ENCODE measurements at regions not wholly inside any gene's neighbourhood (a gene's known extent, or its start where the extent isn't known, plus 50 kb on each side); places are given as distances from the start of the nearest gene placed in this dataset.

- DNase-seq (ENCODE audit: extremely low read depth in 1 of 11, low read depth in 9 of 11, low spot score in 4 of 11), result no peak
Observed at GRCh38 chr13:73715911-73716510, 418.2 kb downstream of the KLF12 start.

- DNase-seq (ENCODE audit: extremely low read depth in 1 of 11, low read depth in 9 of 11, low spot score in 4 of 11), result no peak
Observed at GRCh38 chr13:73715114-73715910, 418.9 kb downstream of the KLF12 start.

- no peak for DNase-seq (ENCODE audit: extremely low read depth in 1 of 11, low read depth in 9 of 11, low spot score in 4 of 11)
Observed at GRCh38 chr13:73714522-73714921, 419.7 kb downstream of the KLF12 start.

GRCh38 chr13:73708393-73708985 is 425.7 kb downstream of the KLF12 start:
- peak; percentile 45 to 77 (median 58) for DNase-seq (ENCODE audit: extremely low read depth in 1 of 11, low read depth in 9 of 11, low spot score in 4 of 11)

GRCh38 chr13:73704587-73704986 is 429.6 kb downstream of the KLF12 start:
- DNase-seq (ENCODE audit: extremely low read depth in 1 of 11, low read depth in 9 of 11, low spot score in 4 of 11), result no peak

- DNase-seq (ENCODE audit: extremely low read depth in 1 of 11, low read depth in 9 of 11, low spot score in 4 of 11), result no peak
Observed at GRCh38 chr13:73703606-73704005, 430.6 kb downstream of the KLF12 start.

GRCh38 chr13:73702419-73703071 is 431.7 kb downstream of the KLF12 start:
- DNase-seq (ENCODE audit: extremely low read depth in 1 of 11, low read depth in 9 of 11, low spot score in 4 of 11), result no peak

- DNase-seq (ENCODE audit: extremely low read depth in 1 of 11, low read depth in 9 of 11, low spot score in 4 of 11), result no peak
Observed at GRCh38 chr13:73701160-73701559, 433.0 kb downstream of the KLF12 start.

GRCh38 chr13:73698859-73699258 is 435.3 kb downstream of the KLF12 start:
- DNase-seq (ENCODE audit: extremely low read depth in 1 of 11, low read depth in 9 of 11, low spot score in 4 of 11), result no peak

- no peak for DNase-seq (ENCODE audit: extremely low read depth in 1 of 11, low read depth in 9 of 11, low spot score in 4 of 11)
Observed at GRCh38 chr13:73697166-73697565, 437.0 kb downstream of the KLF12 start.

- no peak for DNase-seq (ENCODE audit: extremely low read depth in 1 of 11, low read depth in 9 of 11, low spot score in 4 of 11)
Observed at GRCh38 chr13:73696713-73697112, 437.5 kb downstream of the KLF12 start.

- no peak for DNase-seq (ENCODE audit: extremely low read depth in 1 of 11, low read depth in 9 of 11, low spot score in 4 of 11)
Observed at GRCh38 chr13:73696271-73696670, 437.9 kb downstream of the KLF12 start.

GRCh38 chr13:73695325-73695724 is 438.9 kb downstream of the KLF12 start:
- DNase-seq (ENCODE audit: extremely low read depth in 1 of 11, low read depth in 9 of 11, low spot score in 4 of 11), result no peak

GRCh38 chr13:73693215-73693614 is 441.0 kb downstream of the KLF12 start:
- no peak for DNase-seq (ENCODE audit: extremely low read depth in 1 of 11, low read depth in 9 of 11, low spot score in 4 of 11)

GRCh38 chr13:73691891-73692290 is 442.3 kb downstream of the KLF12 start:
- no peak for DNase-seq (ENCODE audit: extremely low read depth in 1 of 11, low read depth in 9 of 11, low spot score in 4 of 11)

- no peak for DNase-seq (ENCODE audit: extremely low read depth in 1 of 11, low read depth in 9 of 11, low spot score in 4 of 11)
Observed at GRCh38 chr13:73687929-73688328, 446.3 kb downstream of the KLF12 start.

- no peak for DNase-seq (ENCODE audit: extremely low read depth in 1 of 11, low read depth in 9 of 11, low spot score in 4 of 11)
Observed at GRCh38 chr13:73687087-73687486, 447.1 kb downstream of the KLF12 start.

- DNase-seq (ENCODE audit: extremely low read depth in 1 of 11, low read depth in 9 of 11, low spot score in 4 of 11), result no peak
Observed at GRCh38 chr13:73684750-73685149, 449.5 kb downstream of the KLF12 start.

GRCh38 chr13:73684286-73684685 is 449.9 kb downstream of the KLF12 start:
- DNase-seq (ENCODE audit: extremely low read depth in 1 of 11, low read depth in 9 of 11, low spot score in 4 of 11), result no peak

- no peak for DNase-seq (ENCODE audit: extremely low read depth in 1 of 11, low read depth in 9 of 11, low spot score in 4 of 11)
Observed at GRCh38 chr13:73683746-73684145, 450.5 kb downstream of the KLF12 start.

Data from renal cortex interstitium (tissue), 11 donors.